Motor neuron (in vitro differentiated cells): ENCODE measurements at regions not wholly inside any gene's neighbourhood (a gene's known extent, or its start where the extent isn't known, plus 50 kb on each side); places are given as distances from the start of the nearest gene placed in this dataset.
A peak's percentile ranks its signal among the peaks of the same experiment; 100 is the strongest.

Experiments used
- ATAC-seq, 8 experiments: fragments of 200-7000 bp; cut with Tn5 transposase; replicated peaks in 6 of 8; 2 replicates each; pipeline ENCODE4 v1.8.0; 2021; ENCODE audit warnings: mild to moderate bottlenecking in 8 of 8, moderate library complexity in 8 of 8
- H3K27ac ChIP-seq, 2 donors: fragments of 250-450 bp; sonication (Bioruptor Pico); 2 replicates each; pipeline ENCODE4 v1.9.0; 2021; ENCODE audit warnings: antibody characterized with exemption in 2 of 2, mild to moderate bottlenecking in 2 of 2, moderate library complexity in 1 of 2
- H3K4me1 ChIP-seq, 2 donors: fragments of 250-450 bp; sonication (Bioruptor Pico); replicated peaks in 1 of 2; 2 replicates each; pipeline ENCODE4 v1.6.1; 2021; ENCODE audit warnings: antibody characterized with exemption in 2 of 2, mild to moderate bottlenecking in 2 of 2, moderate library complexity in 1 of 2
- H3K4me3 ChIP-seq, 5 donors: fragments of 250-450 bp; sonication (Bioruptor Pico); 2 replicates each; pipeline ENCODE4 v1.9.0; 2021; ENCODE audit warnings: antibody characterized with exemption in 5 of 5, mild to moderate bottlenecking in 5 of 5, moderate library complexity in 4 of 5
- WGBS, 10 experiments: fragments of 450-650 bp; shearing (Covaris generic); methylation state at CpG; one replicate each; pipeline ENCODE4 v1.0.0; 2022; 5-methylcytosine and 5-hydroxymethylcytosine counted together
- in situ Hi-C, 9 experiments: fragments of 400-800 bp; cut with MboI; loops; one replicate each; pipeline ENCODE4 v1.15.0; 2021; ENCODE audit warnings: low sequenced_read_pairs in 9 of 9, low pct_unique_long_range_greater_than_20kb in 2 of 9; ENCODE audit not compliant: unreplicated experiment in 9 of 9

DNA sequence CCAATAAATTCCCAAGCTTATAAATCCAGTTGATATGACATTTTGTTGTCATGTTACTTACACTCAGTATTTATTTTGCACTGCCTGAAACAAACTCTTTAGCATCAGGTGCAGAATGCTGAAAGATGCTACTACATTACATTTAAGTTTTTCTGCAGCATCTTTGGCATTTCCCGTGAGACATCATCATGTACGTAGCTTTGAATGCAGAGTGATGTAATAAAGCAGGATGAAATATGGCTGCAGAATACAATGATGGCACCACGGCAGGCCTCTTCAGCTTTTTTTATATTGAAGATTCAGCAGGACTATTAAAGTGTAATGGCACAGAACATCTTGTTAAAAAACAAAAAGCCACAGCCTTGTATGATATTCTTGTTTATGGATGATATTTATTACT lies 531.8 kb downstream of the NXPH1 start:
- 0 to 68% (median 30%) methylated on average over 1 to 3 of the region's 3 CpGs; no CpG with 5 or more reads in 1 of the 10 experiments for WGBS, 10 experiments
- ATAC-seq: peak in 4 of 8 experiments; percentile 37 to 69 (median 48)
- in situ Hi-C loops: no loop called here
- Histone ChIP-seq H3K4me3 (no peak overlapping the region), H3K4me1 (peaks cover 0 to 10% of the 10 kb centered on the region in 2 donors), H3K27ac (no peak overlapping the region)

DNA sequence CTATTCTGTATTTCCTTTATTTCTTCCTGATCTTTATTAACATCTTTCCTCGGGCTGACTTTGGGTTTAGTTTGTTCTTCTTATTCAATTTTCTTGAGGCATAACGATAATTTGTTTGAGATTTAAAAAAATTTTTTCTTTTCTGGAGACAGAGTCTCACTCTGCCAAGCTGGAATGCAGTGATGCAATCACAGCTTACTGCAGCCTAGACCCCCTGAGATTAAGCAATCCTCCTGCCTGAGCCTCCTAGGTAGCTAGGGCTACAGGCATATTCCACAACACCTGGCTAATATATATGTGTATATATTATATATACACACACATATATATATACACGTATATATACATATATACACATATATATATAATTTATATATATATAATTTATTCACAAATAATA lies 540.2 kb downstream of the NXPH1 start:
- WGBS, 10 experiments: 0 to 97% (median 69%) methylated on average over 1 to 3 of the region's 3 CpGs

DNA sequence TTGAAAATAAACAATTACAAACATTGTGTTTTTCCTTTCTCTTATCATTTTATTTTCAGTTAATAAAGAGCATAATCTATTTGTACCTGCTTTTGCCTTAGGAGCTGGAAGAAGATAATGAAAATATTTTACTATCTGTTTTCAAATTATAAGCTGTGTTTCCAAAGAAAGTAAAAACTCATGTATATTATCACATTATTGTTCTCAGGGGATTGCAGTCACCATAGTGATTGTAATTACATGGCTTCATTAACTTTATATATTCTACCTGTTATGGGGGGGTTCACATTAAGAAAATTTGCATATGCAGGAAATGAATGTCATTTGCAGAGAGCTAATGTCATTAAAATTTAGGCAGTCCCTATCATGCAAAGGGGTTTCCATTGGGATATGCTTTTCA lies 542.3 kb downstream of the NXPH1 start:
- Histone ChIP-seq H3K4me3 (no peak overlapping the region), H3K4me1 (no peaks in the 10 kb centered on the region), H3K27ac (no peak overlapping the region)
- in situ Hi-C loops: no loop called here
- ATAC-seq: no peak

More for the DNA sequence above, 540.2 kb downstream of the NXPH1 start:
- no peak for ATAC-seq
- H3K4me3 ChIP-seq: no peak overlapping the region
- no peaks in the 10 kb centered on the region for H3K4me1 ChIP-seq
- H3K27ac ChIP-seq: no peak overlapping the region
- in situ Hi-C loops: no loop called here

DNA sequence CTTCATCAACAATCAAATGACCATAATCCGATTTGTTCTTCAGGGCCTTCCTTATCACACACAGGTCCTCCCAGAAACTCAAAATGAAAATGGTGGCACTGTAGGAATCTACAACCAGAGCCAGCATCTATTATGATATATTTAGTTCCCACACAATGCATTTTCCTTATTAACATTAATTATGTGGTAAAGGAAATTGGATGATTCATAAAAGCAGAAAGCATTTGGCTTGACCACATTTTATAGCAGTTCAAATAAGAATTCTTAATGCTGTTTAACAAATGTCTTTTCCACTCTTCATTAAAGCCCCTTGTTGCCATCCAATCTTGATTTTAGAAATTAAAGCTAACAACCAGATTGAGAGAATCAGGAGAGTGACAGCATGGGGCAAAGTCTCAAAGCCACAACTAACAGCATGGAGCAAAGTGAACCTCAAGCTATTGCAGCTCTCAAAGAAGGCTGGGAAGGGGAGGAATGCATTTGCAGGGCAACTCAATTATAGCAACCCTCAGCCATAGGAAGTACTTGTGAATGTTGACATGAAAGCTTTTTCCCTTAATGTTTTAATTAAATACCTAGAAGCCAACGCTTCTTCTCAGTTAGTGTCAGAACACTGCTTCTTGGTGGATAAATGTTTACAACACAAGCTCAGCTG lies 549.1 kb downstream of the NXPH1 start:
- Histone ChIP-seq H3K4me1 (peaks cover 2 to 3% of the 10 kb centered on the region in 2 donors), H3K27ac (no peak overlapping the region), H3K4me3 (no peak overlapping the region)
- 0 to 100% (median 40%) methylated on average over 1 to 2 of the region's 2 CpGs; no CpG with 5 or more reads in 4 of the 10 experiments for WGBS, 10 experiments
- peak in 2 of 8 experiments; percentile 17 to 37 for ATAC-seq
- in situ Hi-C loops: no loop called here

DNA sequence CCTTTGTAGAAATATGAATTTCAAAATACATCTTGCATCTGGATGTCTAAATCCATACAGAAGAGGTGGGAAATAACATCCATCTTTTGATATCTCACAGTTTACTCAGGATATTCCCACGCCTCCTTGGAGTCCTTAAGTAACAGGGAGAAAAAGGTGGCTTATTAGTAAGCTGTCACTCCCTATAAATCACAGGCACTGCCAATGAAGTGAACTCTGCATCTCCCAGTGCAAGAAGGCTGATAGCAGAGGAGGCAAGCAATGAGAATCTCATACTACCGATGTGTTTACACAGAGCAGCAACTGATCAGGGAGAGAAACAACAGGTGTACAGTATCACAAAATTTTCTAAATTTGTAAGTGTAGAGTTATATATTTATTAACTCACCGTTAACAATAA lies 551.8 kb downstream of the NXPH1 start:
- H3K4me3 ChIP-seq: no peak overlapping the region
- H3K4me1 ChIP-seq: peaks cover 2 to 3% of the 10 kb centered on the region in 2 donors
- no peak overlapping the region for H3K27ac ChIP-seq
- ATAC-seq: peak in 4 of 8 experiments; percentile 24 to 57 (median 39)
- in situ Hi-C loops: no loop called here
- 13 to 85% (median 72%) methylated on average over 1 to 3 of the region's 3 CpGs; no CpG with 5 or more reads in 1 of the 10 experiments for WGBS, 10 experiments

DNA sequence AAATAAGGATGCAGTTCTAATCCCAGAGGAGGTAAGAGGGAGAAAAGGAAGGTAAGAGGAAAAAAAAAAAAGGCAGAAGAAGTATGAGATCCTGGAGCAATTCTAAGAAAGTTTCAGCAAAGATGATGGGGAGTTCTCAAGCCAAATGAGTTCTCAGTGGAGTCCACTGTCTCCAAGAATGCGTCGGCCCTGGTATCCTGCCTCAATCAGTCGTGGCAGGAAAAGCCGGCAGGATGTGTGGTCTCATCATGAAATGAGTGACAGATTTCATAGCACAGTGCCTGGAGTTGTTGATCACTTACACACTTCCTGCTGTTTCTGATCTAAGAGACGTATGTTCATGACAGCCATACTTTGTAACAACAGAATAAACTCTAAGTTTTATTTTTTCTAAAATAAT lies 554.9 kb downstream of the NXPH1 start:
- no peak overlapping the region for H3K27ac ChIP-seq
- in situ Hi-C loops: no loop called here
- no peak for ATAC-seq
- WGBS, 10 experiments: 0 to 92% (median 75%) methylated on average over 1 to 5 of the region's 5 CpGs; no CpG with 5 or more reads in 1 of the 10 experiments
- no peak overlapping the region for H3K4me3 ChIP-seq
- H3K4me1 ChIP-seq: peaks cover 0 to 2% of the 10 kb centered on the region in 2 donors

DNA sequence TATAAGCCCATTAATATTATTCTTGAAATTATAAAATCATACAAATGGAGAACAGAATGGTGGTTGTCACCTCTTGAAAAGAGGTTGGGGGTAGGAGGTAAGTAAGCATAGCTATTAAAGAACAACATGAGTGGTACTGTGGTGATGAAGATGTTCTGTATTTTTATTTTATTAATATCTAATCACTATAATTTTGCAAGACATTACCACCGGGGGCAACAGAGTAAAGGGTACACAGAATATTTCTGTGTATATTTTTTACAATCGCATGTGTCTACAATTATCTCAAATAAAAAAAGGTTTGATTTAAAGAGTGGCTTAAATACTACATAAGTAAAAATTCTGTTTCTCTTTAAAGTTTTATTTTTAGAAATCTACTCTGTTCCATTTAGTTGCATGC lies 557.8 kb downstream of the NXPH1 start:
- WGBS, 10 experiments: 19 to 100% (median 86%) methylated on average over 1 to 2 of the region's 2 CpGs; no CpG with 5 or more reads in 1 of the 10 experiments
- Histone ChIP-seq H3K4me3 (no peak overlapping the region), H3K27ac (no peak overlapping the region), H3K4me1 (no peaks in the 10 kb centered on the region)
- in situ Hi-C loops: no loop called here
- ATAC-seq: no peak

DNA sequence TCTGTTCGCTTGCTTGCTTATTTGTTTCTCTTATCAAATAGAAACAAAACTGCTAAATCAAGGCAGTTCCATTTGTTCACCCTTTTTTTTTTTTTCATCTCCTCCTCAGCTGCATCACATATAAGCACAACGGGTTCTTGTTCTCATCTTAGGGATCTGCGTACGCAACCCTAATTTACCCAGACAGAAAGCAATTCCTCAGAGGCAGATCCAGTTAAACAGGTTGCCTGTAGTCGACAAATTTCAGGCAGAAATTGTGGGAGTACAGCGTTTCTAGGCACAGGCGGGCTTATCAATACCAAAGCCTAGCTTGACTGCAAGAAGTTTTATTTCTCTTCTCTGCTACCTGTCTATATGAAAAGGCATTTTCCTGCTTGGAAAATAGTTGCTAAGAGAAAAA lies 565.4 kb downstream of the NXPH1 start:
- WGBS, 10 experiments: 3 to 93% (median 76%) methylated on average over 2 to 7 of the region's 7 CpGs; no CpG with 5 or more reads in 1 of the 10 experiments

DNA sequence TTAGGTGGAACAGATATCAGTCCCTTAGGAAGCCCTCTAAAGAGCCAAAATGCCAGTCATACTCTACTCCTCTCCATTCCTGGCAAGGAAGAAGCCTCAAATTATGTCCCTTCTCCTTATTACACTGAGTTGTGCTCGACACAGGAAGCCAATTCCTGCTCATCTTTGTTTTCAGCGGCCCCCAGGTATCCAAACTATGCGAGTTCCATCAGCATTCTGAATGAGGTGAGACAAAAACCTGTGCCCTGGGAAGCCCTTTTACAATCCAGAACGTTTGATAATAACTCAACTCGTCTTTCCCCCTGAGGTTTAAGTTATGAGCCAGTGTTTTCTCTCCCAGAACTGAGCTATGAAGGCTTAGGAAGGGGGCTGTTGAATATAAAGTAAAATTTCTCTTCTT lies 580.5 kb downstream of the NXPH1 start:
- ATAC-seq: no peak

More for the DNA sequence above, 565.4 kb downstream of the NXPH1 start:
- H3K4me3 ChIP-seq: no peak overlapping the region
- in situ Hi-C loops: no loop called here
- no peaks in the 10 kb centered on the region for H3K4me1 ChIP-seq
- no peak overlapping the region for H3K27ac ChIP-seq
- ATAC-seq: no peak

DNA sequence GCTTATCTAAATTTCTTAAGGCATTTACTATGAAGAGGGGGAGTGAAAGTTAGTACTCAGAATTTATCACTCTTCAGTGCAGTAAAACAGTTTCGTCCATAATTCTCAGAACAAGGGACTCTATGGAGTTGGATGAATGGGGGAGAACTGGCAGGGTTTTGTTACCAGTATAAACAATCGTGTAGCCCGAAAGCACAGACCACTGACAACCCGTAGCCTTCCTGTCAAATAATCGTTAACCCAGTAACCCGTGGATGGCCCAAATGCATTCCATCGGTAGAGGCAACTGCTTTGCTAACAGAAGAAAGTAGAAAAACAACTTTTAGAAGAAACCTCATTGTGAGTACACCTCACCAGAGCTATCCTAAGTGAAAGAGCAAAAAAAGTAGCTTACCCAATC lies 583.9 kb downstream of the NXPH1 start:
- WGBS, 10 experiments: 37 to 92% (median 79%) methylated on average over 1 to 7 of the region's 7 CpGs; no CpG with 5 or more reads in 4 of the 10 experiments
- Histone ChIP-seq H3K4me3 (no peak overlapping the region), H3K4me1 (no peaks in the 10 kb centered on the region), H3K27ac (no peak overlapping the region)
- no peak for ATAC-seq
- in situ Hi-C loops: no loop called here

More for the DNA sequence above, 580.5 kb downstream of the NXPH1 start:
- Histone ChIP-seq H3K4me1 (no peaks in the 10 kb centered on the region), H3K27ac (no peak overlapping the region), H3K4me3 (no peak overlapping the region)
- WGBS, 10 experiments: 0 to 51% (median 21%) methylated on average over 1 to 5 of the region's 5 CpGs; no CpG with 5 or more reads in 1 of the 10 experiments
- in situ Hi-C loops: no loop called here

DNA sequence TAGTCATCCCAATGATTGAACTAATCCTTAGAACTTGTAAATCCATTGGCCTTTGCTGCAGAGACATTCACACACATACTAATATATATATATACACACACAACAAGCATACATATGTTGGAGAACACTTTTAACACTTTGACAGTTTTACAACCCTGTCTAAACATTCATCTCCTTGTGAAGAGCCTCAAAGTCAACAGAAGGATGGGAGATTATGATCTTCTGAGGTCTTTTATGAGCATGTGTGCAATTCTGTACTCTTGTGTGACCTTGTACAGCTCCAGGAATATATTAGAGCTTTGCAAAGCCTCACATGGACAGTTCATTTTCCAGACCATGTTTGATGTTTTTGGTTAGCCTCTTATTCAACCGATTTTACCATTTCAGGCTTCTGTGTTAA lies 589.0 kb downstream of the NXPH1 start:
- peak in 1 of 8 experiments; percentile 27 for ATAC-seq
- WGBS, 10 experiments: 0 to 100% (median 89%) methylated on average over 1 of the region's 1 CpG; no CpG with 5 or more reads in 1 of the 10 experiments
- in situ Hi-C loops: no loop called here
- no peak overlapping the region for H3K27ac ChIP-seq
- H3K4me3 ChIP-seq: no peak overlapping the region
- H3K4me1 ChIP-seq: peaks cover 0 to 5% of the 10 kb centered on the region in 2 donors

DNA sequence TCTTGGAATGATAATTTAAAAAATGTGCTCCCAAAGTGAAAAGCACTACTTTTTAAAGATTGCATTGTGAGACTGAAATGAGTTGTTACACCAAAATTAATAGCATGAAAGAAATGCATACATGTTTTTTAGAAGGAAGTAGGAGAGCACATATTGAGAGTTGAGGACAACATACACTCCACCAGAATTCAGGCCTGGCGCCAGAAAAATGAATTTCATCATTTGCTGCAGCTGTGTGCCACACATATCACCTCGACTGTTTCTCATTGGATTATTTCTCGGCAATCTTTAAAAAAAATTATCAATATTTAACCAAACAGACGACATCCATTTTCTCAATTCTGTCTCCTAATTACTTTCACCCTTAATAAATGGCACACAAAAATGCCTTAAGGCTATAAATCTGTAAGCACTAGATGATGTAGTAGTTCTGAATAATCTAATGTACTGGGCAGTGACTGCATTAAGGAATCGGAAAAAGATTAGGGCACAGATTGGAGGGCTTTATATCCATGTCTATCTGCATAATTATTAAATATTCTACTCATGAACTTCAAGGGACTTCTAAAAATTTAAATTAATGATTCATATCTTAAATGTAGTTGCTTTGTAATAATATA lies 590.4 kb downstream of the NXPH1 start:
- 0 to 100% (median 66%) methylated on average over 1 to 5 of the region's 5 CpGs; no CpG with 5 or more reads in 1 of the 10 experiments for WGBS, 10 experiments
- Histone ChIP-seq H3K4me3 (no peak overlapping the region), H3K4me1 (peaks cover 0 to 5% of the 10 kb centered on the region in 2 donors), H3K27ac (no peak overlapping the region)
- ATAC-seq: peak in 4 of 8 experiments; percentile 29 to 80 (median 68)
- in situ Hi-C loops: no loop called here

DNA sequence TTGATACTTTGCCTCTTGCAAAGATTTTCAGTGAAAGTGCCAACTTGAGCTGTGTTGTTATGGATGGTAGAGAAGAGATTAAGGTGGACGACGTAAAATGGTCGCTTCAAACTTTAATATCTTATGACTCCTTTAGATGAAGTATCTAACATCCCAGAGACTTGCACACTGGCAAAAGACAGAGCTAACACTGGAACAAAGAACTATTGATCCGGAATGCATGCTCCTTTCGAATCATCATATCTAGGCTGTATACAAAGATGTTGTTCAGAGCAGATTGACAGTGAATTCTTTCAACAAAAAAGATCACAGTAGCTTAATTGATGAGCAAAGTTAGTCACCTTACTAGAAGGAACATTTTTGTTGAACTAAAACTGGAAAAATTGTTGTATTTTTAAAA lies 592.7 kb downstream of the NXPH1 start:
- Histone ChIP-seq H3K27ac (no peak overlapping the region), H3K4me3 (no peak overlapping the region), H3K4me1 (peaks cover 0 to 9% of the 10 kb centered on the region in 2 donors)
- ATAC-seq: no peak
- in situ Hi-C loops: no loop called here
- 0 to 97% (median 76%) methylated on average over 1 to 5 of the region's 5 CpGs for WGBS, 10 experiments
